D721Med (cell line): ENCODE measurements at regions not wholly inside any gene's neighbourhood (a gene's known extent, or its start where the extent isn't known, plus 50 kb on each side); places are given as distances from the start of the nearest gene placed in this dataset.

Experiments used
- DNase-seq: peaks from one replicate; pipeline ENCODE4 v3.0.0; 2011; ENCODE audit warnings: low spot score; ENCODE audit not compliant: insufficient read length
- FAIRE-seq: peaks from 2 replicates; lab custom pipeline; 2011; peaks lifted over from hg19 to GRCh38; lab: Jason Lieb, UNC
- TF ChIP-seq, protein P1 (sequence below): IDR thresholded peaks from 2 replicates; pipeline ENCODE4 v1.5.1; 2012; ENCODE audit warnings: mild to moderate bottlenecking, control low read depth; ENCODE audit not compliant: insufficient read depth; ENCODE audit errors: missing control alignments

DNA sequence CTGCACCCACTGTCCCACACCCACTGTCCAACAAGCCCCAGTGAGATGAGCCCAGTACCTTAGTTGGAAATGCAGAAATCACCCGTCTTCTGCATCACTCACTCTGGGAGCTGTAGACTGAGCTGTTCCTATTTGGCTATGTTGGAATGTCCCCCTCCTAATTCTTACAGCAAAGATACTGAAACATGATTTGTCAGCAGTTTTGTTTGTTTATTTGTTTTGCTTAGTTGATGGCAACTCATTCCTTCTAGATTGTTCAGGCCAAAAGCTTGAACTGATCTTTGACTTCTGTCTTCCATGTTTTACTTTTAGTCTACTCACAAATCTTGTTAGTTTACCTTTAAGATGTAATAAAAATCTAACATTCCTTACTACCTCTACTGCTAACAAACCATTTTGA is 233.6 kb upstream of the MIS18BP1 start:
- FAIRE-seq (no peak), DNase-seq (no peak)
- TF ChIP-seq, protein P1, sequence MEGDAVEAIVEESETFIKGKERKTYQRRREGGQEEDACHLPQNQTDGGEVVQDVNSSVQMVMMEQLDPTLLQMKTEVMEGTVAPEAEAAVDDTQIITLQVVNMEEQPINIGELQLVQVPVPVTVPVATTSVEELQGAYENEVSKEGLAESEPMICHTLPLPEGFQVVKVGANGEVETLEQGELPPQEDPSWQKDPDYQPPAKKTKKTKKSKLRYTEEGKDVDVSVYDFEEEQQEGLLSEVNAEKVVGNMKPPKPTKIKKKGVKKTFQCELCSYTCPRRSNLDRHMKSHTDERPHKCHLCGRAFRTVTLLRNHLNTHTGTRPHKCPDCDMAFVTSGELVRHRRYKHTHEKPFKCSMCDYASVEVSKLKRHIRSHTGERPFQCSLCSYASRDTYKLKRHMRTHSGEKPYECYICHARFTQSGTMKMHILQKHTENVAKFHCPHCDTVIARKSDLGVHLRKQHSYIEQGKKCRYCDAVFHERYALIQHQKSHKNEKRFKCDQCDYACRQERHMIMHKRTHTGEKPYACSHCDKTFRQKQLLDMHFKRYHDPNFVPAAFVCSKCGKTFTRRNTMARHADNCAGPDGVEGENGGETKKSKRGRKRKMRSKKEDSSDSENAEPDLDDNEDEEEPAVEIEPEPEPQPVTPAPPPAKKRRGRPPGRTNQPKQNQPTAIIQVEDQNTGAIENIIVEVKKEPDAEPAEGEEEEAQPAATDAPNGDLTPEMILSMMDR = no peak

DNA sequence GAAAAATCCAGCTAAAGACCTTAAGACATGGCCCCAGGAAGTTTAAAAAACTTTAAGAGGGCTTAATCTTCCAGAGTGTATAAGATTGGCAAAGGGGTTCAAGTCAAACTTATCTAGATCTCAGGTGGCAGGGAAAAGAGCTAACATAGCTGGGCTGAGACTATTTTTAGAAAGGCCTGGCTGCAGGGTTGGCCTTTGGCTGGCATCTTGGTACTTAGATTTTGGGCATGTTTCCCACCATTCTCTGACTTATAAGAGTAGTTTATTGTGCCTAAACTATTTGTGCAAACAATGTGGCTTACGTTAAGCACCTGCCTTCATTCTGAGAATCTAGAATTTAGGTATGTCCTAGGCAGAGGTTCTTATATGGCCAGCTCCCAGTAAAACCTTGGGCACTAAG is 214.0 kb upstream of the MIS18BP1 start:
- no peak for FAIRE-seq
- TF ChIP-seq, protein P1 = no peak
- no peak for DNase-seq

DNA sequence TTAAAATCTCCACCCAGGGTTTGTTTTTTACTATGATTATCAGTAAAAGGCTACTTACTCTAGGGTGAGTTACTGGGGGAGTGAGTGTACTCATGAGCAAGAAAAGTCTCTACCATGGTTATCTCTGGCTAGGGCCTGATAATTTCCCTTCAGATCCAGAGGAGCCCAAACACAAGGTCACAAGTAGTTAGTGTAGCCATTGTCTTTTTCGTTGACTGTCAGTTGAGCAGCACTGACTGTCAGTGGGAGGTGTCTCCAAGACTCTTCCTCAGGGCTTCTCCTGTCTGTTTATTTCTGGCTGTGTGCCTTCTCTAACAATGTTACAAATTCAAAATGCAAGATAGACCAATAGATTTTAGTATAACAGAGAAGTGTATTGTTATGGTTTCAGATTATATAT is 181.2 kb upstream of the MIS18BP1 start:
- FAIRE-seq (no peak), DNase-seq (no peak)
- TF ChIP-seq, protein P1 = no peak

DNA sequence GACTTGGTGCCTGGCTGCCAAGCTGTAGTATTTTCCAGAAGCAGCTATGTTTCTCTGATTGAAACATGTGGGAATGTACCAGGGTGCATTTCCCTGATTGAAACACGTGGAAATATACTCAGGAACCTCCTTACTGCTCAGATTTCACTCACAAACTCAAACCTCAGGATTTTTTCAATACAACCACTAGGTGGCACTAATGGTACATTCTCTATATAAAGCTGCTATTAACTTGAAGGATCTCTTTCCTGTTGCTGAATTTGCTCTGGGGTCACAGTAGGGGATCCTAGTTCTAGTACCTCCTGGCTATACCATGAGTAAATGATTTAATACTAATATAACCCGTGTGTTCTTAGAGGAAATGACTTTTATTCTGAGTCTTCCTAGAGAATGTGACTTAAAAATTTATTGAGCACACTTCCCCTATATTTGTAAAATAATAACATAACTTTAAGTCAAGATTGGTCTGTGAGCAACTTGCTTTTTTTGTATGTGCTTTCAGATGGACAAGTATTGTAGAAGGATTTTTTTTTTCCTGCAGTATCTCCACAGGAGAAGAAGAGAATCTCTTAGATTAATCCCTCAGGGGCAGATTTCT is 173.8 kb upstream of the MIS18BP1 start:
- TF ChIP-seq, protein P1 = peak; percentile 68
- peak; percentile 92 for FAIRE-seq
- DNase-seq = peak; percentile 22

DNA sequence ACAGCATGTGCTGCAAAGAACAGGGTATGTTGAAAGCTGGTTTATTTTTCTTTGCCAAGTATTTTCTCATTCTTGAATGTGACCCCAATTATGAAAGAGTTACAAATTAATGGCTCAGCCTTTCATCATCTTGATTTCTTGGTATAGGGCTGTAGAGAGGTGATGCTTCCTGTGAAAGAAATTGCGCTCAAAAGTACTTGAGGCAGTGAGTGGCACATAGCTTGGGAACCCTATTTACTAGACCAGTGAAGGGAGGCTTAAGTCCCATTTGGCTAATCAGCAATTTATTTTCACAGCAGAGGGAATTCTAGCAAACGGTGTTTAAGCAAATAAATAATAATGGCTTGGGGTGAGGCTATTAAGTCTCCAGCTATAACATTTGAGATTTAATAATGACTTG is 153.9 kb upstream of the MIS18BP1 start:
- no peak for FAIRE-seq
- no peak for DNase-seq
- TF ChIP-seq, protein P1 = no peak

DNA sequence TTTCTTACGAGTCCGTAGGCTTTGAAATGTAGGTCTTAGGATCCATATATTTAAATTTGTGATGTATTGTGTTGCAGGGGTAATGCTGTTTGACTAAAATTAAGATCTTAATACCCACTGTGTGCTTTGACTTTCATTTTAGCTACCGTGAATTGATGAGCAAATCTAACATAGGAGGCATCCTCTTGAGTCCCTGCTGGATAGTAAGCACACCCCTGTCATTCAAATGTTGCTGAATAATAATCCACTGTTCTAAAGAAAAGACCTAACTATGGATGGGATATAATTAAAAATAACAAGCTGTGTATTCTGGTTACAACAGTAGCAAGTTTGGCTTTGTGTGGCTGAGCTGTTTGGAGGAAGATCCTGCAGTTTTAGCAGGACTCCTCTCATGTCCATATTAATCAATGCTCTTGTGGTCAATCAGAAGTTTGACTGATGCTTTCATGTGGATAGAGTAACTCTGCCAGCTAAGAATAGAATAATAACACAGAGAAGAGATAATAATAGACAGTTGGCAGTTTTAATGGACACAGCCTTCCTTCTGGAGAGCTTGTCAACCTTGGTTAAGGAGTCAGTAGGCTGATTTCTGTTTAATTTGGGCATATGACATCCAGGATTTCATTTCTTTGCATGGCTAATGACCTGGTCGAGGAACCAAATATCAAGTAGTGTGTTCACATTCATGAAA is 148.1 kb upstream of the MIS18BP1 start:
- TF ChIP-seq, protein P1 = no peak
- no peak for DNase-seq
- no peak for FAIRE-seq

- no peak for FAIRE-seq
- no peak for DNase-seq
- TF ChIP-seq, protein P1 = no peak
Observed at GRCh38 chr14:45400509-45400908, 147.5 kb upstream of the MIS18BP1 start.
